ENCODE measurements at regions not wholly inside any gene's neighbourhood (a gene's known extent, or its start where the extent isn't known, plus 50 kb on each side); places are given as distances from the start of the nearest gene placed in this dataset.

DNA sequence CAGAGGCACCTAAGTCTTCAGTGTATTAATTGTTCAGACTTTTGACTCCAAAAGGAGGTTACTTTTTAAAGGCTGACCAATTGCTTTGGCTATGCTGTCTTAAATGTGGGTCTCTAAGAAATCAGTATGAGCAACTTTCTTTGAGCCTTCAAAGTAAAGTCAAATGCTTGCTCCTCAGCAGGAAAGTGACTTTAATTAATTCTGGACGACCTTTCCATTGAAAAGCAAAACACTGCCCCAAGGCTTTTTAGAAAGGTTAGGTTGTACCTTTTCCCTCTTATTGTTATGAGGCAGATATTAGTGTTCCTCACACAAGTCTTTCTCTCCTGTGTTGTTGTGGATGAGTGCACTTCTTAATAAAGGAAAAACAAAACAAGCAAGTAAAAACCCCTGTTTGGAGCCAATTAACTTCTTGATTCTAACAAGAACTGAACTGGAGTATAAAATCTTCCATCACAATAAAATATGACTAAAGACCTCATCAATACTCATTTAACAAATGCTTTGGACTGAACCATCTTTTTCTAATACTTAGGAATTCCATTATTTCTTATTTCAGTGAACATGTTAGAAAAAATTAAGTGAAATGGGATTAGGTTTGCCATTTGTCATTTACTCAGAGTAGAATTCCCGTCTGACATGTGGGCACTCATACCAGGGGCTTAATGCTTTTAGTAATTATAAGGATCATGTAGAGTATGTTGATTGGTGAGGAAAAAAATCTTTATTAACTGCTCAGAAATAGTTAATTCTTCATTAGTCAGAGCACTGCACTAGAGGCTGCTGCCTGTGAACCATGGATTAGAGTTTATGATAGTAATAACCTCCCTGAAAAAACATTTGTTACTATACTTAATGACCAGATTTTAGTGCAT is 159.1 kb upstream of the ZNF608 start:
- no peaks in the 10 kb centered on the region for H3K36me3 ChIP-seq (ENCODE audit: low read depth)
- no peak overlapping the region for H3K4me3 ChIP-seq
- TF ChIP-seq CTCF (IDR thresholded peaks at IDR 0.05) = no peak
- intact Hi-C loops (cut with DNase I, micrococcal nuclease) = no loop called here
- no peak for ATAC-seq
- no peak for DNase-seq
- H3K4me1 ChIP-seq (ENCODE audit: low read depth) = peaks cover 33% of the 10 kb centered on the region
- H3K9me3 ChIP-seq = no peaks in the 10 kb centered on the region

DNA sequence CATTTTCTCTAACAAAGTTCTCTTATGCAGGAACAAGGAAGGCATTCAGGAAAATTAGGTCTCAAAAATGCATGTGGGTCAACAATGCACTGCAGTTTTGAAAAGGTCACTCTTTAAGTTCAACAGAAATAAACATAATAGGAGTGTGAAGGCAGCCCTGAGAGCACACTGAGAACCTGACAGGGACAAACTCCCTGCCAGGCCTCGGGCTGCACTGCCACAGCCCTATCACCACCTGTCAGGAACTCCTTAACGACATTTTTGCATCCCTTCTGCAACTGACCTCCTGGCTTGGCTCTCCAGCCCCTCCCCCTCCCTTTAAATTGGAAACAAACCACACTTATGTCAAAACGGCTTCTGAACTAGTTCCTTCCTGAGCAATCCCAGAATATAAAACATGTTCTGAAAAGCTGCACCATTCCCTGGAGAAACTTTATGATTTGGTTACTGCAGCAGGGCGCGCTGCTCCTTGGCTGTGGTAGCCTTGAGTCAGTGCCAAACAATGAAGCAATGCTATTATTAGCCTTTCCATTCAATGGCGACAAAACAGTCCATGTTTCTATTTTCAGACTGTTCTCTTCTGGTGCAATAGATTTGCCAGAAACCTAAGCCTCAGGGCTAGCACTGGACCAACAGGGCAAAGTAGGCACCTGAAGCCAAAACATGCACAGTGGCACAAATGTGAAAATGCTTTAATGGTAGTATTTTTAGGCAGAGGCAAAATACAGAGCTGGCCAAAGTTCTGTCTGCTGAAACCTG is 160.1 kb upstream of the ZNF608 start:
- intact Hi-C loops (cut with DNase I, micrococcal nuclease) = no loop called here
- TF ChIP-seq CTCF (IDR thresholded peaks at IDR 0.05) = no peak
- no peaks in the 10 kb centered on the region for H3K9me3 ChIP-seq
- no peak overlapping the region for H3K4me3 ChIP-seq
- H3K4me1 ChIP-seq (ENCODE audit: low read depth) = peaks cover 33% of the 10 kb centered on the region
- no peaks in the 10 kb centered on the region for H3K36me3 ChIP-seq (ENCODE audit: low read depth)
- ATAC-seq (peak; percentile 70), DNase-seq (peak in 2 of 3 donors; percentile 54 to 71)

DNA sequence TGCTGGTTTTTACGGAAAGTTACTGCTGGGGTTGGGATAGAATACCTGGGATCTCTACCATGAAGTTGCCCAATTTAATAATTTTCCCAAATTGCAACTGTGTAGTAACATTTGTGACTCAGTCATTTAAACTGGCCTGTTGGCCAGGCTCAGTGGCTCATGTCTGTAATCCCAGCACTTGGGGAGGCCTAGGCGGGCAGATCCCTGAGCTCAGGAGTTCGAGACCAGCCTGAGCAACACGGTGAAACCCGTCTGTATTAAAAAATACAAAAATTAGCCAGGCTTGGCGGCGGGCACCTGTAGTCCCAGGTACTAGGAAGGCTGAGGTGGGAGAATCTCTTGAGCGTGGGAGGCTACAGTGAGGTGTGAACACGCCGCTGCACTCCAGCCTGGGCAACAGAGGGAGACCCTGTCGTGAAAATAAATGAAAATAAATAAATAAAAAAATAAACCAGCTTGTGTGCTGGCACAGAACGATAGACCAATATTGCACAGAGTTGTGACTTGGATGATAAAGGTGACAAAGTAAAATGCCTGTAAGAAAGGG is 160.7 kb upstream of the ZNF608 start:
- Histone ChIP-seq H3K9me3 (no peaks in the 10 kb centered on the region), H3K4me1 (ENCODE audit: low read depth) (peaks cover 33% of the 10 kb centered on the region), H3K36me3 (ENCODE audit: low read depth) (no peaks in the 10 kb centered on the region), H3K4me3 (no peak overlapping the region)
- ATAC-seq (no peak), DNase-seq (no peak)
- intact Hi-C loops (cut with DNase I, micrococcal nuclease) = no loop called here
- TF ChIP-seq CTCF (IDR thresholded peaks at IDR 0.05) = no peak

- Histone ChIP-seq H3K36me3 (ENCODE audit: low read depth) (no peaks in the 10 kb centered on the region), H3K4me3 (no peak overlapping the region), H3K4me1 (ENCODE audit: low read depth) (peaks cover 33% of the 10 kb centered on the region), H3K9me3 (no peaks in the 10 kb centered on the region)
- no peak for TF ChIP-seq CTCF (IDR thresholded peaks at IDR 0.05)
- intact Hi-C loops (cut with DNase I, micrococcal nuclease) = no loop called here
- peak; percentile 83 for ATAC-seq
- peak in 2 of 3 donors; percentile 54 for DNase-seq
Measured at GRCh38 chr5:124908581-124909451, 162.4 kb upstream of the ZNF608 start.

- no peak for TF ChIP-seq CTCF (IDR thresholded peaks at IDR 0.05)
- intact Hi-C loops (cut with DNase I, micrococcal nuclease) = no loop called here
- Histone ChIP-seq H3K4me1 (ENCODE audit: low read depth) (peaks cover 33% of the 10 kb centered on the region), H3K9me3 (no peaks in the 10 kb centered on the region), H3K4me3 (no peak overlapping the region), H3K36me3 (ENCODE audit: low read depth) (no peaks in the 10 kb centered on the region)
- no peak for DNase-seq
- ATAC-seq = no peak
Measured at GRCh38 chr5:124909734-124910133, 163.3 kb upstream of the ZNF608 start.

Data from mucosa of descending colon (tissue), 3 donors.